Lung (tissue), 11 donors: ENCODE measurements at regions not wholly inside any gene's neighbourhood (a gene's known extent, or its start where the extent isn't known, plus 50 kb on each side); places are given as distances from the start of the nearest gene placed in this dataset.

ENCODE experiments used
- ATAC-seq: fragments of 200-7000 bp; cut with Tn5 transposase; one replicate; pipeline ENCODE4 v1.9.1; 2020; ENCODE audit warnings: moderate number of reproducible peaks; ENCODE audit not compliant: insufficient read depth, low FRiP score
- DNase-seq, 3 donors: peaks; one replicate each; pipeline ENCODE4 v3.0.0-alpha.2; 2013 to 2017
- H3K27ac ChIP-seq, 2 donors: one replicate each; pipeline ENCODE4 v1.5.1; 2013; ENCODE audit warnings: mild to moderate bottlenecking in 2 of 2, moderate library complexity in 2 of 2, control low read depth in 1 of 2, inconsistent platforms in 1 of 2, low read depth in 1 of 2, low read length in 1 of 2
- H3K27me3 ChIP-seq, 3 donors: one replicate each; pipeline ENCODE4 v1.5.1; 2013; ENCODE audit warnings: low read length in 2 of 3; ENCODE audit not compliant: control insufficient read depth in 3 of 3, insufficient read depth in 3 of 3
- H3K36me3 ChIP-seq, 4 donors: one replicate each; pipeline ENCODE4 v1.5.1; 2013; ENCODE audit warnings: low read length in 4 of 4, mild to moderate bottlenecking in 1 of 4, moderate library complexity in 1 of 4; ENCODE audit not compliant: control insufficient read depth in 4 of 4, insufficient read depth in 4 of 4
- H3K4me1 ChIP-seq, 5 donors: one replicate each; pipeline ENCODE4 v1.5.1; 2013; ENCODE audit warnings: low read length in 5 of 5, mild to moderate bottlenecking in 2 of 5, moderate library complexity in 1 of 5; ENCODE audit not compliant: control insufficient read depth in 5 of 5, insufficient read depth in 5 of 5
- H3K4me3 ChIP-seq: one replicate; pipeline ENCODE4 v1.5.1; 2013; ENCODE audit warnings: mild to moderate bottlenecking, control low read depth, moderate library complexity
- H3K9ac ChIP-seq, 2 donors: one replicate each; pipeline ENCODE4 v1.5.1; 2013; ENCODE audit warnings: low read length in 2 of 2, control low read depth in 1 of 2; ENCODE audit not compliant: insufficient read depth in 1 of 2
- H3K9me3 ChIP-seq, 4 donors: one replicate each; pipeline ENCODE4 v1.5.1; 2013; ENCODE audit warnings: low read length in 3 of 4, mild to moderate bottlenecking in 1 of 4, moderate library complexity in 1 of 4; ENCODE audit not compliant: control insufficient read depth in 4 of 4, insufficient read depth in 3 of 4
- WGBS, 2 donors: extraction: QIAGEN DNeasy Blood & Tissue Kit; methylation state at CpG; one replicate each; pipeline ENCODE4 v1.1.7; 2013; 5-methylcytosine and 5-hydroxymethylcytosine counted together
- TF ChIP-seq, protein P1 (sequence below): IDR thresholded peaks from 2 replicates; pipeline ENCODE4 v1.5.1; 2012; ENCODE audit warnings: mild to moderate bottlenecking; ENCODE audit errors: control extremely low read depth, extremely low read depth
- donor health status: control.
- donor health status: control.
- donor health status: Bipolar disorder and iron deficiency.
- donor health status: healthy.
- donor health status: DM: yes; HTN: yes; CAD: no.

DNA sequence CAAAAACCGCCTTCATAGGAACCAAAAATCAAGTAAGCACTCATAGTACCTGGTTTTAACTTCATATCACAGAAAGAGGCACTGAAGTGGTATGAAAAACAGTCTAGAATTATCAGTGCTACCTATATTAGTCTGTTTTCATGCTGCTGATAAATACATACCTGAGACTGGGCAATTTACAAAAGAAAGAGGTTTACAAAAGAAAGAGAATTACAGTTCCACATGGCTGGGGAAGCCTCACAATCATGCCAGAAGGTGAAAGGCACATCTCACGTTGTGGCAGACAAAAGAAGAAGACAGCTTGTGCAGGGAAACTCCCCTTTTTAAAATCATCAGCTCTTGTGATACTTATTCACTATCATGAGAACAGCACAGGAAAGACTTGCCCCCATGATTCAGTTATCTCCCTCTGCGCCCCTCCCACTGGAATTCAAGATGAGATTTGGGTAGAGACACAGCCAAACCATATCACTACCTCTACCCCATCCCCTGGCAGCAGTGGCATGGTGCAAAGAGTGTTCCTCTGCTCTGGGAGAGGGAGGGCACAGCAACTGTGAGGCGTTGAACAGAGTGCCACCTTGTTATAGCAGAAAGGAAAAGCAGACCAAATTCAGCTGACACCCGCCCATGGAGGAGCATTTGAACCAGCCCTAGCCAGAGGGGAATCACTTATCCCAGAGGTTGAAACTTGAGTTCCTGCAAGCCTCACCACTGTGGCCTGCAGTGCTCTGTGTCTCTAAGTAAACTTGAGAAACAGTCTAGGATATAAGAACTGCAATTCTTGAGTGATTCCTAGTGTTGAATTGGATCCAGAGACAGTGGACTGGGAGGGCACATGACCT is 61.9 kb upstream of the PTPRZ1 start:
- Histone ChIP-seq H3K4me3 (no peak overlapping the region), H3K9me3 (peaks cover 0 to 8% (median 7%) of the 10 kb centered on the region in 4 donors), H3K27ac (no peak overlapping the region), H3K9ac (no peak overlapping the region), H3K4me1 (no peaks in the 10 kb centered on the region), H3K27me3 (no peaks in the 10 kb centered on the region), H3K36me3 (no peaks in the 10 kb centered on the region)
- ATAC-seq (no peak), DNase-seq (no peak)
- TF ChIP-seq, protein P1, sequence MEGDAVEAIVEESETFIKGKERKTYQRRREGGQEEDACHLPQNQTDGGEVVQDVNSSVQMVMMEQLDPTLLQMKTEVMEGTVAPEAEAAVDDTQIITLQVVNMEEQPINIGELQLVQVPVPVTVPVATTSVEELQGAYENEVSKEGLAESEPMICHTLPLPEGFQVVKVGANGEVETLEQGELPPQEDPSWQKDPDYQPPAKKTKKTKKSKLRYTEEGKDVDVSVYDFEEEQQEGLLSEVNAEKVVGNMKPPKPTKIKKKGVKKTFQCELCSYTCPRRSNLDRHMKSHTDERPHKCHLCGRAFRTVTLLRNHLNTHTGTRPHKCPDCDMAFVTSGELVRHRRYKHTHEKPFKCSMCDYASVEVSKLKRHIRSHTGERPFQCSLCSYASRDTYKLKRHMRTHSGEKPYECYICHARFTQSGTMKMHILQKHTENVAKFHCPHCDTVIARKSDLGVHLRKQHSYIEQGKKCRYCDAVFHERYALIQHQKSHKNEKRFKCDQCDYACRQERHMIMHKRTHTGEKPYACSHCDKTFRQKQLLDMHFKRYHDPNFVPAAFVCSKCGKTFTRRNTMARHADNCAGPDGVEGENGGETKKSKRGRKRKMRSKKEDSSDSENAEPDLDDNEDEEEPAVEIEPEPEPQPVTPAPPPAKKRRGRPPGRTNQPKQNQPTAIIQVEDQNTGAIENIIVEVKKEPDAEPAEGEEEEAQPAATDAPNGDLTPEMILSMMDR = no peak
- 58 to 64% methylated on average over 5 of the region's 5 CpGs for WGBS, 2 donors

DNA sequence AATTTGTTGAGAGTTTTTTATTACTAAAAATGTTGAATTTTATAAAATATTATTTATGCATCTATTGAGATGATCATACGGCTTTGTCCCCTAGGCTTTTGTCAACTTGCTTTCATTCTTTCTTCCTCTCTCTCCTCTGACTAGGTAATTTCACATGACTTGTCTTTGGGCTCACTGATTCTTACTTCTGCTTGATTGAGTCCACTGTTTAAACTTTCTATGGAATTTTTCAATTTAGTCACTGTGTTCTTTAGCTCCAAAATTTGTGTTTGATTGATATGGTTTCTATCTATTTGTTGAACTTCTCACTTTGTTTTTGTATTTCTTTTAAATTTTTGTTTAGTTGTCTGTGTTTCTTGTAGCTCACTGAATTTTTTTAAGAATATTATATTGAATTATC is 65.9 kb upstream of the PTPRZ1 start:
- no peaks in the 10 kb centered on the region for H3K27me3 ChIP-seq

DNA sequence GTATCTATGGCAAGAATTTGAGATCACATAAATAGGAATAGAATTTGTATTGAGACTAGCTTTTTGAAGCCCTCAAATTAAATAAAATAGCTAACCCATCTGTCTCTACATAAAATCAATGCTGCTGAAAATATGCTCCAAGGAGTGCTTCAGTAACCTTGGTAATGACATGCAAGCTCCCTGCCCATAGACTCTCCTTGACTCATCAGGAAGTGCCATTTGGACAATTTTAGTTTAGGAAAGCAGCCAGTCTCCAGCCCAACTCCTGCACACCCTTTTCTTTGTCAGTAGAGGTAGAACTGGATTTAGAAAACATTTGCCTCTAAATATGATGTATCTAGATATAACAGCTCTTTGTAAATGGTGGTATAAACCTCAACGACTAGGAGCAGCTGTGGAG is 69.9 kb upstream of the PTPRZ1 start:
- H3K4me1 ChIP-seq = peaks cover 0 to 18% (median 0%) of the 10 kb centered on the region in 5 donors
- DNase-seq (no peak), ATAC-seq (no peak)
- peaks cover 0 to 7% (median 4%) of the 10 kb centered on the region in 4 donors for H3K9me3 ChIP-seq
- H3K27ac ChIP-seq = no peak overlapping the region
- H3K36me3 ChIP-seq = no peaks in the 10 kb centered on the region
- no peak overlapping the region for H3K4me3 ChIP-seq
- TF ChIP-seq, protein P1 = no peak
- WGBS, 2 donors = 62 to 67% methylated on average over 1 of the region's 1 CpG
- H3K27me3 ChIP-seq = no peaks in the 10 kb centered on the region
- no peak overlapping the region for H3K9ac ChIP-seq

More for the DNA sequence above, 65.9 kb upstream of the PTPRZ1 start:
- Histone ChIP-seq H3K36me3 (no peaks in the 10 kb centered on the region), H3K27ac (no peak overlapping the region), H3K4me3 (no peak overlapping the region), H3K9ac (no peak overlapping the region), H3K4me1 (no peaks in the 10 kb centered on the region), H3K9me3 (peaks cover 0 to 7% (median 5%) of the 10 kb centered on the region in 4 donors)
- TF ChIP-seq, protein P1 = no peak
- WGBS, 2 donors = 94 to 96% methylated on average over 1 of the region's 1 CpG
- ATAC-seq (no peak), DNase-seq (no peak)
